IPS-15b (cell line): ENCODE measurements at regions not wholly inside any gene's neighbourhood (a gene's known extent, or its start where the extent isn't known, plus 50 kb on each side); places are given as distances from the start of the nearest gene placed in this dataset.

Experiments
- H3K27me3 ChIP-seq: one replicate; pipeline ENCODE4 v1.6.1; 2013; ENCODE audit warnings: low read length; ENCODE audit not compliant: control insufficient read depth, insufficient read depth
- H3K36me3 ChIP-seq: one replicate; pipeline ENCODE4 v1.6.1; 2013; ENCODE audit warnings: low read length; ENCODE audit not compliant: control insufficient read depth, insufficient read depth
- H3K4me1 ChIP-seq: one replicate; pipeline ENCODE4 v1.6.1; 2013; ENCODE audit warnings: mild to moderate bottlenecking, low read length; ENCODE audit not compliant: control insufficient read depth, insufficient read depth
- H3K4me3 ChIP-seq: one replicate; pipeline ENCODE4 v1.5.1; 2013; ENCODE audit warnings: low read depth, low read length
- H3K9ac ChIP-seq: one replicate; pipeline ENCODE4 v1.6.1; 2013; ENCODE audit warnings: low read depth, mild to moderate bottlenecking, low read length
- H3K9me3 ChIP-seq: one replicate; pipeline ENCODE4 v1.6.1; 2013; ENCODE audit warnings: mild to moderate bottlenecking, low read length; ENCODE audit not compliant: control insufficient read depth, insufficient read depth

DNA sequence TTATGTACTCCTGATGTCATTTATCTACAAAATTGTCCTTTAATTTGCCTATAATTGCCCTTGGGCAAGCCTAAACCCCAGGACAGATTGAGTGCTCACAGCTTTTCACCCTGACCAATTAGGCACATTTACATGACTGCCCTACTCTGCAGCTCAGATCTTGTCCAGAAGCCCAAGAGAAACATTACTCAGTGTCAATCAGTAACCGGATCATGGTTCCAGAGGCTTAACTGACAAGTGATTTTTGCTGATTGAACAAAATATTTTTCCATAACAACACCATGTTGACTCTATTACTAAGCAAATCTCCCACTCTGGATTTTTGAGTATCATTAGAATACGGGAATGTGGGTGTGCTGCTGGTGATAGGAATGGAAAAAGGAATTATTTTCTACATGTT lies 465.4 kb upstream of the TNP1 start:
- H3K9ac ChIP-seq = no peak overlapping the region
- no peaks in the 10 kb centered on the region for H3K27me3 ChIP-seq
- no peak overlapping the region for H3K4me3 ChIP-seq
- no peaks in the 10 kb centered on the region for H3K36me3 ChIP-seq
- no peaks in the 10 kb centered on the region for H3K4me1 ChIP-seq
- H3K9me3 ChIP-seq = no peaks in the 10 kb centered on the region

DNA sequence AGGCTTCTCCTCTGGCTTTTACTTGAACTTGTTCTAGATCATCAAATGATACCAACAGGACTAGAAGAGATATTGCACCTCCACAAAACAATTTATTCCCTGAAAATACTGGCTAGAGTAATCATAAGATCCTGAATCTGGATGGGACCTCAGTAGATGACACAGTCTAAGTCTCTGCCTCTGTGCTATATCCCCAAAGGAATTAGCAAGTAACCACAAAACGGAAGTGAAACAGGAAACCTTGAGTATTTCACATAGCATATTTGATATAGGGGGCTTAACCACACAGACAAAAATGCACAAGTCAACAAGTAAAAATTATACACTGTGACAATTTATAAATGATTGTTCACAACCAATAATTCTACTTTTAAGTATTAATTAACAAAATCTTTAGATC lies 456.9 kb upstream of the TNP1 start:
- H3K9me3 ChIP-seq = no peaks in the 10 kb centered on the region
- no peaks in the 10 kb centered on the region for H3K4me1 ChIP-seq
- H3K9ac ChIP-seq = no peak overlapping the region
- no peak overlapping the region for H3K4me3 ChIP-seq
- no peaks in the 10 kb centered on the region for H3K27me3 ChIP-seq
- no peaks in the 10 kb centered on the region for H3K36me3 ChIP-seq

DNA sequence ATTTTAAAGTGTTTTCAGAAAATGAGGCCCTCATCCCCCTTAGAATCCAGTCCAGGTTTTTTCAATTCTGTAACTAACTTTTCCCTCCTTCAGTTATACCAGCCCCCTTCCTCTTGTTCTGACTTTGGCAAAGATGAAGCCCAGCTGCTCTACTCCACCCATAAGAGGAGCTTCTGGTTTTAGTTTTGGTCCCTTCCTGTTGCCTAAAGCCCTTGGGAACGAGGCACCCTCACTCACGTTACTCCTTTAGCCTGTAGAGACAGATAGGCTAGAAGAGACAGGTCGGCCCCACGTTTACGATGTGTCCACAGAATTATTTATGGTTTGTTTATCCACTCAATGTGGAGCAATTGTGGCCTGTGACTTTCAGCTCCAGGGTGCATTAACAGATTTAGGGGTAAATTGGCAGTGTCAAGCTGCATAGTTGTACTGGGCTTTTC lies 454.2 kb upstream of the TNP1 start:
- Histone ChIP-seq H3K4me1 (no peaks in the 10 kb centered on the region), H3K9me3 (no peaks in the 10 kb centered on the region), H3K9ac (no peak overlapping the region), H3K27me3 (no peaks in the 10 kb centered on the region), H3K36me3 (no peaks in the 10 kb centered on the region), H3K4me3 (no peak overlapping the region)

DNA sequence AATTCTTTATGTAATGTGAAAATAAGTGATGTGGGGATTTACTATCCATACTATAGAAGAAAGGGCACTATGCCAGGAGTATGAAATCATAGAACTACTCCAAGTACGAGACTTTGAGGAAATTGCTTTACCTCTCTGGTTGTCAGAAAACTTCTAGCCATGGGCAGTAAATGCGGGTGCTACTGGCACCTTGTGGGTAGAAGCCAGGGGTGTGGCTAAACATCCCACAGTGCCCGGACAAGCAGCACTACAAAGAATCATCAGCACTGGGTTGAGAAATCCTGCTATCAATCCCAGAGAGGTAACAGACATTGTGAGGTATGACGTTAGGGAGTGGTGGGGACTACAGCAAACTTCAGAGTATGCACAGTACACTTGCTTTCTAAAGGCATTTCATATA lies 453.5 kb upstream of the TNP1 start:
- Histone ChIP-seq H3K9ac (no peak overlapping the region), H3K9me3 (no peaks in the 10 kb centered on the region), H3K4me3 (no peak overlapping the region), H3K4me1 (no peaks in the 10 kb centered on the region), H3K27me3 (no peaks in the 10 kb centered on the region), H3K36me3 (no peaks in the 10 kb centered on the region)

DNA sequence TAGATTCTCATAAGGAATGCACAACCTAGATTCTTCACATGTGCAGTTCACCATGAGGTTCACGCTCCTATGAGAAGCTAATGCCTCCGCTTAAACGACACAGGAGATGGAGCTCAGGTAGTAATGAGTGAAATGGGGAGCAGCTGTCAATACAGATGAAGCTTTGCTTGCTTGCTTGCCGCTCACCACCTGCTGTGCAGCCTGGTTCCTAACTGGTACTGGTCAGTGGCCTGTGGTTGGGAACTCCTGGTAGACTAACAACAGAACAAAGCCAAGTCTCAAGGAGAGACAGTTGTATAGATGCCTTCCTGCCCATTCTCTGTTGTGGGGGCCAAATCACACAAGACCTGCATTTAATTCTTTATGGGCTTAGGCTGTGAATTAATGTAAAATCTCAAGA lies 449.2 kb upstream of the TNP1 start:
- Histone ChIP-seq H3K4me3 (no peak overlapping the region), H3K9me3 (no peaks in the 10 kb centered on the region), H3K9ac (no peak overlapping the region), H3K36me3 (no peaks in the 10 kb centered on the region), H3K27me3 (no peaks in the 10 kb centered on the region), H3K4me1 (no peaks in the 10 kb centered on the region)

DNA sequence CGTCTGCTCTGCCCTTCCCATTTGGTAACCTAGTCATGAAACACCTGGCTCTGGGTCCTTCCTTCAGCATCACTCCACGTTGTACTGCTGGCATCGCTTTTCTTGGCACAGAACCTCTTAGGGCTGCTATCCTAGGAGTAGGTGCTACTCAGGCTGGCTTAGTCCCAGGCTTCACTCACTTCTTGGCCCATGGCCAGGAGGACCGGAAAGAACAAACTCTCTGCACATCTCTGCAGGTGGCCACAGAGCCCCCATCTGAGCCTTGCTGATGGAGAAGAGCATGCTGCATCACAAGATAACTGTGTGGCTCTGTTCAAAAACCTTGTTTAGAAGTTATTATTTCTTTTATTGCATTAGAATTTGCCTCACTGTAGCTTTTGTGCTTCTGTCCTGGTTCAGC lies 447.2 kb upstream of the TNP1 start:
- Histone ChIP-seq H3K36me3 (no peaks in the 10 kb centered on the region), H3K4me3 (no peak overlapping the region), H3K4me1 (no peaks in the 10 kb centered on the region), H3K9ac (no peak overlapping the region), H3K27me3 (peaks cover 2% of the 10 kb centered on the region), H3K9me3 (no peaks in the 10 kb centered on the region)

DNA sequence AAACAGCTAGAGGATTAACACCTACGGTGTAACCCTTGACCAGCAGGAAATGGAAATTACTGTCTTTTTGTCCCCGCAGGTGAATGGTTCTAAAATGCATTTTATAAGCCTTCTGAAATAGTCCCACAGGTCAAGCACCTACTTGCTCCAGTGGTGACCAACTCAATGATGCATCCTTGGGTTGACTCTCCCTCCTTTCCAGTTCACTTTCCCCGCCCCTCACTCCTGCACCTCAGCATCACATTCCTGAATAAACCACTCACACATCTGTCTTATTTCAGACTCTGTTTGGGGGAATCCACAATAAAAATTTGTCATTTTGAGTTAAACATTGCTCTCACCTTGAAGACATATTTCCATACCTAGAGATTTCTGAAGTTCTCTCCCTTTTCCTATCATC lies 446.0 kb upstream of the TNP1 start:
- H3K36me3 ChIP-seq = no peaks in the 10 kb centered on the region
- H3K4me1 ChIP-seq = no peaks in the 10 kb centered on the region
- H3K27me3 ChIP-seq = peaks cover 2% of the 10 kb centered on the region
- no peak overlapping the region for H3K4me3 ChIP-seq
- H3K9ac ChIP-seq = no peak overlapping the region
- H3K9me3 ChIP-seq = no peaks in the 10 kb centered on the region

DNA sequence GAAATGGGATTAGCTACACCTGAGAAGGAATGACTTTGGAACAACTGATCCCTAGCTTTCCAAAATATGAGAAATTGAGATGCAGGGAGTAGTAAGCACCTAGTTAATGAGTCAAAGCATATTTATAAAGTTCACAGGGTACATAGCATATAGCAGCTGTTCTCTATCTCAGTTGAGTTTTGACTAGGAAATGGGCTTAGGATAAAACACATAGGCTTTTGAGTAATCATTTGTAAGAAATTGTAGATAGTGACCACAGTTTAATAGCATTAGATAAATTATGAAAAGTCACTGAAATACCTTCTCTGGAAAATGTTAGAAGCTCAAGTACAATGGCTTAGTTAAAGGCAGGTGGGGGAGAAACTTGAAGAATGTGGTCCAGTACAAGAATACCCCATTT lies 444.7 kb upstream of the TNP1 start:
- Histone ChIP-seq H3K4me3 (no peak overlapping the region), H3K9me3 (no peaks in the 10 kb centered on the region), H3K9ac (no peak overlapping the region), H3K27me3 (peaks cover 2% of the 10 kb centered on the region), H3K36me3 (no peaks in the 10 kb centered on the region), H3K4me1 (no peaks in the 10 kb centered on the region)

DNA sequence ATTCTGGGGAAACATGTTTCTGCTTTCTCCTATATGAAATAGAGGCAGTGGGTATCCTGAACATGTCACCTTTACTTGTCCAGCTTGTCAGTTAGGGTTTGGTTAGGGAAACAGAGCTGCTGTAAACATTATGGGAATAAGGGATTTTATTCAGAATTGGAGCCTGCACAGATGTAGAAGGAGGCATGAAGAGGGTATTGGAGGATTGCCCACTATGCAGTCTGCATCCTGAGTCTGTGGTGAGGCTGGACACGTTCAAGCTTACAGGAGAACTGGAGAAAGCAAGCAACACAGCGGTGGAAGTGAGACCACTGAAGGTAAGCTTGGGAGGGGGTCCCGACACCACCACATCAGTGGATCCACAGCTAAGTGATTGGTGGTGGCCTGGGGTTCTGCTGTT lies 443.0 kb upstream of the TNP1 start:
- Histone ChIP-seq H3K9ac (no peak overlapping the region), H3K36me3 (no peaks in the 10 kb centered on the region), H3K27me3 (peaks cover 2% of the 10 kb centered on the region), H3K4me3 (no peak overlapping the region), H3K9me3 (no peaks in the 10 kb centered on the region), H3K4me1 (no peaks in the 10 kb centered on the region)

DNA sequence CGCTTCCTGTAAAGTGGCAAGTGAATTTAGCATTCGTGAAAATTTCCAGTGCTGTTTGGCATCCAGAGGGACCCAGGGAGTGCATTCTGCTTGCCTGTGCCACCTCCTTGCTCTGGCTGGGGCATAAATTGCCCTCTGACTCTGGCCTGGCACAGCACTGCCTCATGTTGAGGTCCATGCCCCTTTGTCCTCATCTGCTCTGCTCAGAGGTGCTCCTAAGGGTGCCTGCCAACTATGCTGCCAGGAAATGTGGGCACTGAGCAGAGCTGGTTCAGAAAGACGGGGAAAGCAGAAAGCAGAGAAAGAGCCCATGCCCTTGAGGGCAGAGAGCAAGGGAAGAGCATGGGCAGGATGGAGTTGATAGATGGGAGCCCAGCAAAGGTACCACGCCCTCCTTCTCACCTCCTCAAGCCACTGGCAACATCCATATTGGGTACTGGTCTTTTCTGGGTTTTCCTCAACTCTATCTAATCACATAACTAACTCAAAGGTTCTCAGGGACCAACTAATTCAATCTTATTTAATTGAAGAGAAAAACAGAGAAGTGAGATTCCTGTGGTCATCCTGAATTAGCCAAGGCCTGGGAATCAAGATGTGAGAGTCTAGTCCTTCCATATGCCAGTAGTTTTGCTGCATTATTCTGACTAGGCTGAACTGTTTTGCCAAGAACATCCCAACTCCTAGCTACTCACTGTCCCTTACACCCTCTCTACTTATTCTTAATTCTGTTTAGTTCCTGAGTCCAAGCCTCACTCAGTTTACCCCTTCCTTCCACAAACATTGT lies 441.5 kb upstream of the TNP1 start:
- Histone ChIP-seq H3K9ac (no peak overlapping the region), H3K27me3 (peaks cover 2% of the 10 kb centered on the region), H3K36me3 (no peaks in the 10 kb centered on the region), H3K4me1 (no peaks in the 10 kb centered on the region), H3K9me3 (no peaks in the 10 kb centered on the region), H3K4me3 (no peak overlapping the region)

DNA sequence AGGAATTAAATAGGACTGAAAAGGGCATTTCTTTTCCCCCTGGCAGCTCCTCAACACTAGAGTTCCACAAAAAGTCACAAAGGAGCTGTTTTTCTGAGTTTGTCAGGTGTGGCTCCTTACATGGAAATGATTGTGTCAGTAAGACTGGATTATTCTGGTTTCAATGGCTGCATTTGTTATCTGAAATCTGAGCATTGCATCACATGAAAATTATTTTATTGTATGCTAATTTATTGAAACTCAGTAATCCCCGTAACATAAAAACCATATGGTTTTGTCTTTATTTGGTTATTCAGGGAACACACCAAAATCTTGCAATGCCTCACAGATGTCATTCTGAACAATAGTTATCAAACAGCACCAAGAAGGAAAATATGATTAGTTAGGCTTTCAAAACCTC lies 439.7 kb upstream of the TNP1 start:
- H3K4me3 ChIP-seq = no peak overlapping the region
- H3K27me3 ChIP-seq = peaks cover 2% of the 10 kb centered on the region
- no peak overlapping the region for H3K9ac ChIP-seq

DNA sequence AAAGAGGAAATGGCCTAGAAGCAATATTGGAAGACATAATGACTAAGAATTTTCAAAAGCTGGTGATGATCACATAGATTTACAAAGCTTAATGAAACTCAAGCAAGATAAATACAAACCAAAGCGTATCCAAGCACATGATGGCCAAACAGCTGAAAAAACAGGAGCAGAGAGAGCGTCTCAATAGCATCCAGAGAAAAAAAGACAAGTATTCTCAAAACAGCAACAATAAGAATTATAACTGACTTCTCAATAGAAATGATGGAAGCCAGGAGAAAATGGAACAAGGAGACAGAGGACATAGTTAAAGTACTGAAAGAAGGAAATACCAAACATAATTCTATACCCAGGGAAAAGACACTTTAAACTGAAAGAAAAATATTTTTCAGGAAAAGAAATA lies 437.2 kb upstream of the TNP1 start:
- Histone ChIP-seq H3K9me3 (no peaks in the 10 kb centered on the region), H3K4me3 (no peak overlapping the region), H3K36me3 (no peaks in the 10 kb centered on the region), H3K27me3 (no peaks in the 10 kb centered on the region), H3K9ac (no peak overlapping the region), H3K4me1 (no peaks in the 10 kb centered on the region)

More for the DNA sequence above, 439.7 kb upstream of the TNP1 start:
- Histone ChIP-seq H3K36me3 (no peaks in the 10 kb centered on the region), H3K4me1 (no peaks in the 10 kb centered on the region), H3K9me3 (no peaks in the 10 kb centered on the region)
